ENCODE measurements at regions not wholly inside any gene's neighbourhood (a gene's known extent, or its start where the extent isn't known, plus 50 kb on each side); places are given as distances from the start of the nearest gene placed in this dataset.
"Not testable (repeated sequence)": the region's sequence is repeated elsewhere in the genome, so short reads cannot be mapped to it uniquely, and the experiment has no call there.

GRCh38 chr10:64089648-64090047 lies 568.4 kb downstream of the REEP3 start:
- DNase-seq, result no peak

GRCh38 chr10:64090865-64091264 lies 569.7 kb downstream of the REEP3 start:
- no peak for DNase-seq

GRCh38 chr10:64091897-64092296 lies 570.7 kb downstream of the REEP3 start:
- no peak for DNase-seq

GRCh38 chr10:64093304-64093703 lies 572.1 kb downstream of the REEP3 start:
- DNase-seq, result no peak

DNA sequence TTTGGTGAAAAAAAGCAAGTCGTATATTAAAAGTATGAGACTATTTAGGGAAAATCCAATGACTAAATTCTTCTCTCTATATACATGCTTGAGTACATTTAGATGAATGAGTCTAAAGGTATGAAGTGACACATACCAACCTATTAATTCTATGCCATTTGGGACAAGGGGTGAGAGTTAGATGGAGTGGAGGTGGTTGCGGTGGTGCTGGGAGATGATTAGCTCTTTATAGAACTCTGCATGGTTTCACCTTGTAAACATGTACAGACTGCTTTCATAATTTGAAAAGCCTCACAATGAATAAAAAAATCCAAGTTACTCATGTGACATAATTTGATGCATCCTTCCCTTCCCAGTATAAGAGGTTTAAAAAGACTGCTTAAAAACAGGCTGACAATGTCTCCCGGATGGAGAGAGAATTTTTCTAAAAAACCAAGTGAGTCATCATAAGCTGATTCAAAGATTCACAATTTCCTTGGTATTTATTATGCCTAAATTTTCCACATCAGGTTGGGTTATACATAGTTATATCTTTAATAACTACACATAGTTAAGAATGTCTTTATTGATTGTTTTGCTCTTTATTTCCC lies 572.8 kb downstream of the REEP3 start:
- no peak for DNase-seq

- DNase-seq, result no peak
These were observed 575.7 kb downstream of the REEP3 start for GRCh38 chr10:64096941-64097340.

DNA sequence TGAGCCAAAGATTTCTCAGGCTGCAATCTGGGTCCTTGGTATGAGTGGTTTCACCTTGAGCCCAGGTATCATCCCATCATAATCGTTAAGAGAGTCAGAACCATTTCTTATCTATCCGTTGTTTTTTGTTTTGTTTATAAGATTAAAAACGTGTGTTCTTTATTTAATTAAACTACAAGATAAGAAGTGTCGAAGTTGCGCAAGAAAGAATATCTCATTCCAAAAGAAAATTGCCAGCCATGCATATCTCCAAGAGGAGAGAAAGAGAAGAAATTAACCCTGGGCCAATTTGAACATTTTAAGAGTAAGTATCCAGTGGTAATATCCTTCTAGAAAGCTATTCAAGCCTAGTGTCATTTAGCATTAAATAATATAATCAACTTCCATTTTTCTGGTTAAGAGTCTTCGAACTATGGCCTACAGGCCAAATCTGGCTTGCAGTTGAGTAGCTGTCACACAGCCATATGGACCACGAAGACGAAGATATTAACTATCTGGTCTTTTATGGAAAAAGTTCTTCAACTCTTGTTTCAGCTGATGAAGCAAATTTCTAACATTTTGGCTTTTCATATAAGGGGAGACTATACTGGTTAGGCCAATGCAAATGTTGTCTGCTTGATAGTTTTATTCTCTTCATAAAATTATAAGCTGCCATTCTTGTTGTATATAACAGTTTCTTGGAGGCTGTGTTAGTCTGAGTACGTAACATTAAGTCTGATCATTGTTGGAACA lies 576.4 kb downstream of the REEP3 start:
- no peak for DNase-seq

- no peak for DNase-seq
These were observed 577.8 kb downstream of the REEP3 start for GRCh38 chr10:64098994-64099393.

DNA sequence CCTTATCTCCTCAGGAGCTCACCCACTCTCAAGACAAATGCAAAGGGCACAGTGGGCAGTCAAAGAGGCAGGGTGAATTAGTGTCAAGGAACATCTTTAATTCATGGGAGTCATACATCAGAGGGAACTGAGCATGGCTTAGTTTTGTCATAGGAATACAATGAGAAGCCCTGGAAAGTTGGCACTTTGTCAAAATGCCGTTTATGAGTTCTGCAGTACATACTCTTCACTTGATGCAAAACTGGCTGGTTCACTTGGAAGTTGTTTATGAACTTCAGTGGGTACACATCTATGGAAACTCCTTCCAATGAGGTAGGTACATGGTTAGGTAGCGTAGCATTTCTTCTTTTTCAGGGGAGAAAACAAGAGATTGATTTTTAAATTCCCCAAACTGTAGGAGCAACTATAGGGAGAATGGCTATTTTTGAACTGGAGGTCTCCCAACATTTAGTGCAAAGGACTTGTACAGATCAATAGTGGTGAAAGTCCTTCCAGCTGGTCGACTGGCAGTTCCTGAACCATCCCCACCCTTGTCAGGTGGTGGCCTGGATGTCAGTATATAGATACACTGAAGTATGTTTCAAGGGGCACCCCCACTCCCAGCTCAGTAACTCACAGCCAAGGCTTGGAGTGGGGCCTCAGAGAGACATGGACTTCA lies 580.5 kb downstream of the REEP3 start:
- DNase-seq, result no peak

GRCh38 chr10:64102264-64102633 lies 581.0 kb downstream of the REEP3 start:
- no peak for DNase-seq

- no peak for DNase-seq
These were observed 581.7 kb downstream of the REEP3 start for GRCh38 chr10:64102916-64103315.

DNA sequence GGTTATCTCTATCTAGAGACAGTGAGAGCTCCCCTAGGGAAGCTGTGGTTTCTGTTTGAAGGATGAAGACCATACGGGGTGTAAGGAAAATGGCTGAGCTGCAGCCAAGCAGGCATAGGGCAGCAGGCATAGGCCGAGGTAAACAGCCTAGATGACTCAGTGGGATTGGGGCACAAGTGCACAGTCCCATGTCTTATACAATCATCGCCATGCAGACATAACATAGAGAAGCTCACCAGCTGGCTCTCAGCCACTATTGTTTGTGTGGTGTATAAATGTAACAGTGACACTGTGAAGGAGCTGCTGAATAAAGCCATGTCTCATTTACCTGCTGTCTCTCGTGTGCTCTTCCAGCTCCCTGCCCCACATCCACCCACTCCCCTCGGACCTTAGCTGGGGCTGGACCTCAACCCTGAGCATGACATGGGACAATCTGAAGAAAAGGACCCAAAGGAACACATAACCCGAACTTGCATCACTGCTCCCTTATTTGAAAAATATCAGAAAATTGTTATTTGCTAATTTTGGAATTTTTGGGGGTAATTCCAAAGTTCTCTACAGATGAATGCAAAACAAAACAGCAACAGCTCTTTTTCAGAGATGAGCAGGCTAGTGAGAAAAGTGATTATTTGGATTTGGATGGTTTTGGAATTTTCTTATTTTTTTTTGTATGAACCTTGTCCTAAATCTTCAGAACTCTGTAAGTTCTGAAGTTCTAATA lies 582.7 kb downstream of the REEP3 start:
- no peak for DNase-seq

- no peak for DNase-seq
These were observed 588.8 kb downstream of the REEP3 start for GRCh38 chr10:64109926-64110495.

- no peak for DNase-seq
These were observed 591.6 kb downstream of the REEP3 start for GRCh38 chr10:64112701-64113355.

DNA sequence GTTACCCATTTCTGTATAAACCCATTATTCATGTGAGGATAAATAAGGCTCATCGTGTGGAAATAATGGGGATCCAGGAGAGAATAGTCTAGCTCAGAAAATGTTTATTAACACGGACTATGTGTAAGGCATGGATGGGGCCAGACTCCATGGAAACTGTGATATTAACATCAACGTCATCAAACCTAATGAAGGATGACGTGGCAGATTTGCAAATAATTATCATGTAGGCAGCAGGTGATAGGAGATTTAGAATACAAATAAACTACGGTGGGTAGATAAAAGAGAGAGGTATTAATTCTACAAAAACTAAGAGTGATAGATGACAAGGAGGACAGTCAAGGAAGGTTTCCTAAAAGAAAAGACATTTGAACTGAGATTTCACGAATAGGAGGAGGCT lies 592.2 kb downstream of the REEP3 start:
- DNase-seq, result no peak

DNA sequence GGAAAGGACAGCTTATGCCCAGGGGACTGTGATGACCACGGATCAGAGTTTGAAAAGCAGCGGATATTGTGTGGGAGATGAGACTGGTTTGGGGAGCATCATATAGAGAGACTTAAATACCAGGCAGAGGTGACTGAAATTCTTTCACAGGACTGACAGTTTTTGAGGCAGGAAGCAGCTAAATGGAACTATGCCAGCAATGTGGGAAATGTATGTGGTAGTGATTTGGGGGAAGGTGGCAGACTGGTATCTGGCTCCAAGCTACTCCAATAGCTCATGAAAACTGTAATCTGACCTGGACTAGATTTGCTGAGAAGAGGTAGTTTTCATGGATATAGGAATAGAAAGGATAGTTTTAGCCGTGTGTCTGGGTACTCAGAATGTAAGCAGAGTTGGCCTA lies 592.6 kb downstream of the REEP3 start:
- no peak for DNase-seq

- no peak for DNase-seq
These were observed 594.3 kb downstream of the REEP3 start for GRCh38 chr10:64115471-64115870.

DNA sequence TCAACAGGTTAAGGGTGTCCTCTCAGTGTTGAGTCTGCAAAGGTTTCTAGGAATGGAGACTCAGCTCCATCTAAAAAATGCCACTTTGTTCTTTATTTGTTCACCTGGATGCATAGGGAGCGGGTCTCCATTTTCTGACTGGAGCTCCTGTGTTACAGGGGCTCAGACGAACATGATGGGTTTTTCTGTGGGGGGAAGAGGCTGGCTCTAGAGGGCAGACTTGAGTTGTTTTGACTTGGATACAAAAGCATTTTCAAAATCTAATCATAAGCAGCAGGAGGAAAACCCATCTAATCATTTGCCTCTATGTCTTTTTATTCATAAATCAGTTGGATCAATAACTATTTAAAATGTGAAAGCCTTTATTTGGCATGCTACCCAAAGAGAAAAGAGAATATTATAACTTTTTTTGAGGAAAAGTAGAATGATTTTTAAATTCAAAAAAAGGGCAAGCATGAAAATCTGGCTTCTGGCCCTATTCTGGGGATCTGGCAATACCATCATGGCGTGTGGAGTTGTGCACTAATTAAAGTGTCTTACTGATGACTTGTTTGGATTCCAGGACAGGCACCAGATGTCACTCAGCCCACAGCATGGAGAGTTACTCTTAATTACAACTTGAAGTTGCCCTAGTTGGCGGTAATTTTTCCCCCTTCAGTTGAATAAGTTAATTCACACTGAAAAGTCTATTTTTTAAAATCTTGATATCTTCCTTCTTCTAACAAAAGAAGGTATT lies 594.9 kb downstream of the REEP3 start:
- no peak for DNase-seq

DNA sequence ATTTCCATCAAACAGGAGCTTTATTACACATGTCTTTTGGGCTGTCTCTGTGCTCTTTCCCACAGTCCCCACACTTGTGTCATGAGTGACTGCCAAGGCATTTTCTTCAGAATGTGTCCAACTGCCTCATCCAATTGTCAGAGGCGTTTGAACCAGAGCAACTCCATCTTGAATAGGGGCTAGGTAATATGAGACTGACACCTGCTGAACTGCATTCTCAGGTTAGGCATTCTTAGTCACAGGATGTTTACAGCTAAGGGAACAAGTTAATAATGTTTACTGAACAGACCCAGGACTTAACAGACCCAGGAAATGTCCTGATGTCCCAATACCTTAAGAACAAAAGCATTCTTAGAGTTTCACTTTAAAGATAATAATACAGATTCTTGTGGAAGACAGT lies 595.5 kb downstream of the REEP3 start:
- no peak for DNase-seq

DNA sequence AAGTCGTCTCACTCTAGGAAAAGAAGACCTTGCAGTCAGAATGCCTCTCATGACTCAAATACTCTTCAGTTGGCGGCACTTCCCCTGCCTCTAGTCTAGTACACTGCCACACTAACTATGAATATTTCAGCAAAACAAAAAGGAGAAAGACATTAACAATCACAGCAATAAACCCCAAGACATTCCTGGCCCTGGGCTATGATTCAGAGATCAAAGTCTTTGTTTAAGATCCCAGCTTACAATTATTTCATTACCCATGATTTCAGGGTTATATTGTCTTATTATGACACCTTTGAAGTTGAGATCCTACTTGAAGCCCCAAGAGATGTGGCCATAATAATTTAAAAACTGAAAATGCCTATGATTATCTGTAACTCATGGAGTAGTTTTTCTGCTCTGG lies 597.5 kb downstream of the REEP3 start:
- DNase-seq, result no peak

DNA sequence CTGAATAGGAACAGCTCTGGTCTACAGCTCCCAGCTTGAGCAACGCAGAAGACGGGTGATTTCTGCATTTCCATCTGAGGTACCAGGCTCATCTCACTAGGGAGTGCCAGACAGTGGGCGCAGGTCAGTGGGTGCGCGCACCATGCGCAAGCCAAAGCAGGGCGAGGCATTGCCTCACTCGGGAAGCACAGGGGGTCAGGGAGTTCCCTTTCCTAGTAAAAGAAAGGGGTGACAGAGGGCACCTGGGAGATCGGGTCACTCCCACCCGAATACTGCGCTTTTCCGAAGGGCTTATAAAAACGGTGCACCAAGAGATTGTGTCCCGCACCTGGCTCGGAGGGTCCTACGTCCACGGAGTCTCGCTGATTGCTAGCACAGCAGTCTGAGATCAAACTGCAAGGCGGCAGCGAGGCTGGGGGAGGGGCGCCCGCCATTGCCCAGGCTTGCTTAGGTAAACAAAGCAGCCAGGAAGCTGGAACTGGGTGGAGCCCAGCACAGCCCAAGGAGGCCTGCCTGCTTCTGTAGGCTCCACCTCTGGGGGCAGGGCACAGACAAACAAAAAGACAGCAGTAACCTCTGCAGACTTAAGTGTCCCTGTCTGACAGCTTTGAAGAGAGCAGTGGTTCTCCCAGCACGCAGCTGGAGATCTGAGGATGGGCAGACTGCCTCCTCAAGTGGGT lies 599.2 kb downstream of the REEP3 start:
- not testable (repeated sequence) for DNase-seq

GRCh38 chr10:64130152-64130551 lies 609.0 kb downstream of the REEP3 start:
- no peak for DNase-seq

Data from NCI-H226 (cell line).